Caco-2 (cell line): ENCODE measurements at regions not wholly inside any gene's neighbourhood (a gene's known extent, or its start where the extent isn't known, plus 50 kb on each side); places are given as distances from the start of the nearest gene placed in this dataset.

Experiments
- BruUV-seq: library from RNA; stranded (reverse); fragments of 400-500 nt; replicated peaks from 2 replicates; lab custom pipeline; 2021; lab: Mats Ljungman, UMichigan
- CTCF ChIA-PET: fragments of 300-600 bp; sonication (Branson Sonifier 250); formaldehyde crosslinking; loops from one replicate; lab custom pipeline; 2022; ENCODE audit warnings: antibody characterized with exemption; lab: Charles Lee
- POLR2A ChIA-PET: fragments of 300-600 bp; sonication (Branson Sonifier 250); formaldehyde crosslinking; loops from one replicate; lab custom pipeline; 2022; ENCODE audit warnings: antibody characterized with exemption; lab: Charles Lee
- DNase-seq, 2 experiments: peaks; one replicate each; pipeline versions ENCODE4 v3.0.0 to v3.0.0-alpha.2; 2020 to 2022
- H3K27me3 ChIP-seq: replicated peaks from 2 replicates; pipeline ENCODE4 v1.6.0; 2011; ENCODE audit warnings: low read length; ENCODE audit not compliant: control insufficient read depth, insufficient read depth
- H3K36me3 ChIP-seq: 2 replicates; pipeline ENCODE4 v1.5.1; 2011; ENCODE audit warnings: low read length; ENCODE audit not compliant: control insufficient read depth, insufficient read depth
- H3K4me1 ChIP-seq: fragments of 250-450 bp; sonication (Bioruptor Pico); 2 replicates; pipeline ENCODE4 v1.5.1; 2020; ENCODE audit warnings: mild to moderate bottlenecking
- H3K4me3 ChIP-seq: 2 replicates; pipeline ENCODE4 v1.5.1; 2011; ENCODE audit warnings: low read depth, mild to moderate bottlenecking, control low read depth, low read length
- H3K9me3 ChIP-seq: fragments of 250-450 bp; sonication (Bioruptor Pico); 2 replicates; pipeline ENCODE4 v1.5.1; 2020; ENCODE audit warnings: mild to moderate bottlenecking, moderate library complexity
- H3K27ac Mint-ChIP-seq: one replicate; pipeline ENCODE4 v1.8.0; 2022; ENCODE audit warnings: mixed read lengths; ENCODE audit not compliant: unreplicated experiment
- H3K27me3 Mint-ChIP-seq: one replicate; pipeline ENCODE4 v1.8.0; 2022; ENCODE audit warnings: mixed read lengths; ENCODE audit not compliant: insufficient read depth, unreplicated experiment
- H3K36me3 Mint-ChIP-seq: one replicate; pipeline ENCODE4 v1.8.0; 2022; ENCODE audit warnings: mild to moderate bottlenecking, mixed read lengths; ENCODE audit not compliant: insufficient read depth, unreplicated experiment
- H3K4me1 Mint-ChIP-seq: one replicate; pipeline ENCODE4 v1.8.0; 2022; ENCODE audit warnings: low read depth, mixed read lengths; ENCODE audit not compliant: unreplicated experiment
- H3K4me3 Mint-ChIP-seq: one replicate; pipeline ENCODE4 v1.8.0; 2022; ENCODE audit warnings: mild to moderate bottlenecking, moderate library complexity, mixed read lengths; ENCODE audit not compliant: unreplicated experiment
- H3K9me3 Mint-ChIP-seq: one replicate; pipeline ENCODE4 v1.8.0; 2022; ENCODE audit warnings: mixed read lengths; ENCODE audit not compliant: unreplicated experiment
- intact Hi-C: fragments of 100-400 bp; cut with micrococcal nuclease; formaldehyde crosslinking; loops from one replicate; pipeline ENCODE4 v1.10.0; 2022; ENCODE audit not compliant: unreplicated experiment
- TF ChIP-seq, protein P1 (sequence below), 2 experiments: fragments of 200-600 bp in 1 of 2; IDR thresholded peaks; 1 replicate in 1 of 2; 2 replicates in 1 of 2; pipeline versions ENCODE4 v1.5.1 to v1.8.0; 2011 to 2022; ENCODE audit warnings: antibody characterized with exemption in 1 of 2, control low read depth in 1 of 2, inconsistent platforms in 1 of 2, low read depth in 1 of 2, low read length in 1 of 2, mild to moderate bottlenecking in 1 of 2, moderate library complexity in 1 of 2; ENCODE audit not compliant: insufficient read depth in 1 of 2, severe bottlenecking in 1 of 2, unreplicated experiment in 1 of 2

DNA sequence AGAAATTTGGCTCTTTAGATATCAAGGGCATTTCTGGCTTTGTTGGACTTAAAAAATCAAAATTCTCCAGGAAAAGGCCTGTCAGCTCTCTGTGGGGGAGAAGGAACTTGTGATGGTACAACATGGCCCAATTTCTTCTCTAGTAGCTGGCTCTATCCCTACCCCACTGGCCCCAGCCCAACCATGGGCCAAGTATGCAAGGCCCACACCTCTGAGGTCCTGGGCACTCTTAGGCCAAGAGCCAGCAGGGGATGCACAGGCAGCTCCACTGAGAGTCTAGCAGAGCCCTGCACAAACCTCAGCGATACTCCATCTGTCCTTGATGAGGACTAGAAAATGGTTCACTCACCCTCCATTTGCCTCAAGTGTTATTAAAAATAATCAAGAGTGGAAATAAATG is 261.2 kb downstream of the C7orf25 start:
- Mint-ChIP-seq H3K4me1 (no peaks in the 10 kb centered on the region), H3K4me3 (no peak overlapping the region), H3K27me3 (no peaks in the 10 kb centered on the region), H3K9me3 (no peaks in the 10 kb centered on the region), H3K27ac (no peak overlapping the region), H3K36me3 (no peaks in the 10 kb centered on the region)
- H3K4me1 ChIP-seq = no peaks in the 10 kb centered on the region
- no peaks in the 10 kb centered on the region for H3K36me3 ChIP-seq
- BruUV-seq = no TSS peak
- CTCF ChIA-PET = no interaction called here
- no peaks in the 10 kb centered on the region for H3K27me3 ChIP-seq
- DNase-seq = no peak
- H3K4me3 ChIP-seq = no peak overlapping the region
- POLR2A ChIA-PET = no interaction called here
- intact Hi-C loops = no loop called here
- TF ChIP-seq, protein P1, sequence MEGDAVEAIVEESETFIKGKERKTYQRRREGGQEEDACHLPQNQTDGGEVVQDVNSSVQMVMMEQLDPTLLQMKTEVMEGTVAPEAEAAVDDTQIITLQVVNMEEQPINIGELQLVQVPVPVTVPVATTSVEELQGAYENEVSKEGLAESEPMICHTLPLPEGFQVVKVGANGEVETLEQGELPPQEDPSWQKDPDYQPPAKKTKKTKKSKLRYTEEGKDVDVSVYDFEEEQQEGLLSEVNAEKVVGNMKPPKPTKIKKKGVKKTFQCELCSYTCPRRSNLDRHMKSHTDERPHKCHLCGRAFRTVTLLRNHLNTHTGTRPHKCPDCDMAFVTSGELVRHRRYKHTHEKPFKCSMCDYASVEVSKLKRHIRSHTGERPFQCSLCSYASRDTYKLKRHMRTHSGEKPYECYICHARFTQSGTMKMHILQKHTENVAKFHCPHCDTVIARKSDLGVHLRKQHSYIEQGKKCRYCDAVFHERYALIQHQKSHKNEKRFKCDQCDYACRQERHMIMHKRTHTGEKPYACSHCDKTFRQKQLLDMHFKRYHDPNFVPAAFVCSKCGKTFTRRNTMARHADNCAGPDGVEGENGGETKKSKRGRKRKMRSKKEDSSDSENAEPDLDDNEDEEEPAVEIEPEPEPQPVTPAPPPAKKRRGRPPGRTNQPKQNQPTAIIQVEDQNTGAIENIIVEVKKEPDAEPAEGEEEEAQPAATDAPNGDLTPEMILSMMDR (IDR thresholded peaks at IDR 0.05; ENCODE audit: insufficient read depth in 1 of 2, low read depth in 1 of 2, low read length in 1 of 2, severe bottlenecking in 1 of 2, unreplicated experiment in 1 of 2) = no peak
- no peaks in the 10 kb centered on the region for H3K9me3 ChIP-seq

DNA sequence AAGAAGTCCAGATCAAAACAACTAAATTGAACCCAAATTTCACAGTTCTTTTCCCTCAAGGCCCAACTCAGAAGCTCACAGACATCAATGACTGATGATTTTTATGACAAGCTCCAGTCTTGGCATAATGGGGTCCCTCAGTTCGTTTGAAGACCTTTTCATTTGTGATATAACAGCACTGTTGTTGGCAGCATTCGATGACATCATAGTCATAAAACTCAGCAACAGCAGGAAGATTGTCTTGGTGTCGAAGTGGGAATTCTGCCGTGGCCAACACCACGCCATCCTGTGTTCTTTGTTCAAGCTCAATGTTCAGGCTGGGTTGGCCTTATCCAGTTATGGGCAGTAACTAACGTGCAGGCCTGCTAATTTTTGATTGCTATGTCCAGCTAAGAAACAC is 261.7 kb downstream of the C7orf25 start:
- no peaks in the 10 kb centered on the region for H3K9me3 ChIP-seq
- Mint-ChIP-seq H3K36me3 (no peaks in the 10 kb centered on the region), H3K9me3 (no peaks in the 10 kb centered on the region), H3K27me3 (no peaks in the 10 kb centered on the region), H3K4me1 (no peaks in the 10 kb centered on the region), H3K4me3 (no peak overlapping the region), H3K27ac (no peak overlapping the region)
- no peak for DNase-seq
- no peaks in the 10 kb centered on the region for H3K36me3 ChIP-seq
- H3K27me3 ChIP-seq = no peaks in the 10 kb centered on the region
- no peaks in the 10 kb centered on the region for H3K4me1 ChIP-seq
- intact Hi-C loops = no loop called here
- BruUV-seq = no TSS peak
- TF ChIP-seq, protein P1 (IDR thresholded peaks at IDR 0.05; ENCODE audit: insufficient read depth in 1 of 2, low read depth in 1 of 2, low read length in 1 of 2, severe bottlenecking in 1 of 2, unreplicated experiment in 1 of 2) = no peak
- H3K4me3 ChIP-seq = no peak overlapping the region
- CTCF ChIA-PET = no interaction called here
- POLR2A ChIA-PET = no interaction called here

DNA sequence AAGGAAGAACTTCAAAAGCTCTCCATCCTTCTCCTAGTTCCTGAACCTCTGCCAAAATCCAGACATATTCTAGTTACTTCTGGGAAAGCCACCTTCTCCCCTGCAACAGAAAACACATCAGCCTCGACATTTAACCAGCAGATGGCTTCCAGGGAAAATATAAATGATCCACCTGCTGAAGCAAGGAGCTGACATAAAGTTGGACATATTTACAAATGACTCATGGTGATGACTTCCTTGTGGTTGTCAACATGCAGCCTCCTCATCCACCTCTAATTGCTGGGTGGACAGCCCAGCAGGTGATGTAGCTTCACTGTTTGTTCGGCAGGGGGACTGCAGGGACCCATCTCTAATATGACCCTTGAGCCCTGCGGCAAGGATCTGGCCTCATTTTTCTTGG is 266.0 kb downstream of the C7orf25 start:
- Mint-ChIP-seq H3K9me3 (no peaks in the 10 kb centered on the region), H3K4me1 (no peaks in the 10 kb centered on the region), H3K4me3 (no peak overlapping the region), H3K27ac (no peak overlapping the region), H3K27me3 (no peaks in the 10 kb centered on the region), H3K36me3 (no peaks in the 10 kb centered on the region)
- intact Hi-C loops = loop anchor here (10.0 kb wide), 1 partner anchor 701 kb away; no protein-coding TSS in a partner anchor
- H3K36me3 ChIP-seq = no peaks in the 10 kb centered on the region
- no peak overlapping the region for H3K4me3 ChIP-seq
- TF ChIP-seq, protein P1 (IDR thresholded peaks at IDR 0.05; ENCODE audit: insufficient read depth in 1 of 2, low read depth in 1 of 2, low read length in 1 of 2, severe bottlenecking in 1 of 2, unreplicated experiment in 1 of 2) = no peak
- DNase-seq = no peak
- no peaks in the 10 kb centered on the region for H3K9me3 ChIP-seq
- CTCF ChIA-PET = no interaction called here
- no TSS peak for BruUV-seq
- no peaks in the 10 kb centered on the region for H3K27me3 ChIP-seq
- POLR2A ChIA-PET = no interaction called here
- H3K4me1 ChIP-seq = no peaks in the 10 kb centered on the region
